H1 (cell line): ENCODE measurements at regions not wholly inside any gene's neighbourhood (a gene's known extent, or its start where the extent isn't known, plus 50 kb on each side); places are given as distances from the start of the nearest gene placed in this dataset.

Experiments used
- BRCA1 ChIP-seq: IDR thresholded peaks from 2 replicates; pipeline ENCODE4 v1.6.1; 2012; ENCODE audit warnings: low read depth, low read length, improper control_type of control experiment
- GTF2F1 ChIP-seq: IDR thresholded peaks from 2 replicates; pipeline ENCODE4 v1.6.1; 2012; ENCODE audit warnings: low read depth, low read length, improper control_type of control experiment, borderline replicate concordance
- NANOG ChIP-seq: IDR thresholded peaks from 2 replicates; pipeline ENCODE4 v1.6.1; 2011; ENCODE audit warnings: low read length, low read depth, mild to moderate bottlenecking, inconsistent platforms; ENCODE audit not compliant: insufficient read depth, poor library complexity, severe bottlenecking
- PHF8 ChIP-seq: fragments of 200-600 bp; sonication (generic); conservative IDR thresholded peaks from 2 replicates; pipeline ENCODE4 v1.7.1; 2012; ENCODE audit warnings: low read depth, mild to moderate bottlenecking, inconsistent platforms, low read length, moderate library complexity
- TF ChIP-seq, protein P1 (sequence below): IDR thresholded peaks from 2 replicates; pipeline ENCODE4 v1.6.1; 2011; ENCODE audit warnings: low read length, improper control_type of control experiment

DNA sequence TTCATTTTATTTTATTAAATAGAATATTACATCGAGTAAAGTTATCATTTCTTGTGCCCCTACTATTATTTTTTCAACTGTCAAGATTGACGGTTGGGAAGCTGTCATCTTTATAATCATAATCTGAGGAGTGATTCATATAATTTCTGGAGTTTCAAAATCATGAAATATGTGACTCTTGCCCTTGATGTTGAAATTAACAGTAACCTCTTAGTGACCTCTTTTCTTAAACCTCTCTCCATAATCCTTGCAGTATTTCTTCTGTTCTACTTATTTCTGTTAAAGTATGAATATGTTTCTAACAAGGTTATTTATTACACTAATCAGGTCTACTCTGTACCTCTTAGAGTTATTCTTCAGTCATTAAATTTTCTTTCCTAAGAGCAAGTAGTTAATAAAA, 663.8 kb downstream of the LIG4 start (continued):
- TF ChIP-seq, protein P1, sequence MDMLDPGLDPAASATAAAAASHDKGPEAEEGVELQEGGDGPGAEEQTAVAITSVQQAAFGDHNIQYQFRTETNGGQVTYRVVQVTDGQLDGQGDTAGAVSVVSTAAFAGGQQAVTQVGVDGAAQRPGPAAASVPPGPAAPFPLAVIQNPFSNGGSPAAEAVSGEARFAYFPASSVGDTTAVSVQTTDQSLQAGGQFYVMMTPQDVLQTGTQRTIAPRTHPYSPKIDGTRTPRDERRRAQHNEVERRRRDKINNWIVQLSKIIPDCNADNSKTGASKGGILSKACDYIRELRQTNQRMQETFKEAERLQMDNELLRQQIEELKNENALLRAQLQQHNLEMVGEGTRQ, result no peak
- no peak for TF ChIP-seq BRCA1
- TF ChIP-seq PHF8, result no peak
- TF ChIP-seq NANOG, result no peak
- TF ChIP-seq GTF2F1, result no peak
